CD4-positive, alpha-beta T cell treated with Interferon alpha-2 for 1 hour (primary cell): ENCODE measurements at regions not wholly inside any gene's neighbourhood (a gene's known extent, or its start where the extent isn't known, plus 50 kb on each side); places are given as distances from the start of the nearest gene placed in this dataset.

Source experiments
- DNase-seq, 2 donors: peaks; one replicate each; pipeline ENCODE4 v3.0.0-alpha.2; 2020 to 2022

DNA sequence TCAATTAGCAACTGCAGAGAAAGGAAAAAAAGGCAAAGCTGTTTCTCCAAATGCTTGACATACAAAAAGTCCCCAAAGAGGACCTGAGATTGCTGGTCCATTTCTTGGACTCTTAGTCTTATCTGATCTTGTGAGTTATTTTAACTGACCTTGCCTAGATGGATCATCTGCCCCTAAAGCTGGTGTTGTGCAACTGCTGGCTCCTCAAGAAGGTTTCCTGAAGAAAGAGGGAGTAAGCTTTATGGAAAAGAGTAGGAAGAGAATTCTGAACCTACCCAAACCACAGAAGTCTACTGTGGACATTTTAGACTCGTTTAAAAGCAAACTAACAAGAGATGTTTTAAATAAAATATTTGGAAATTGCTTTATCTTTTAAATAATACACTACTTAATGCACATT, 140.0 kb upstream of the HS3ST3A1 start:
- no peak for DNase-seq

GRCh38 chr17:13743906-13744305, 142.2 kb upstream of the HS3ST3A1 start:
- DNase-seq, result no peak

DNA sequence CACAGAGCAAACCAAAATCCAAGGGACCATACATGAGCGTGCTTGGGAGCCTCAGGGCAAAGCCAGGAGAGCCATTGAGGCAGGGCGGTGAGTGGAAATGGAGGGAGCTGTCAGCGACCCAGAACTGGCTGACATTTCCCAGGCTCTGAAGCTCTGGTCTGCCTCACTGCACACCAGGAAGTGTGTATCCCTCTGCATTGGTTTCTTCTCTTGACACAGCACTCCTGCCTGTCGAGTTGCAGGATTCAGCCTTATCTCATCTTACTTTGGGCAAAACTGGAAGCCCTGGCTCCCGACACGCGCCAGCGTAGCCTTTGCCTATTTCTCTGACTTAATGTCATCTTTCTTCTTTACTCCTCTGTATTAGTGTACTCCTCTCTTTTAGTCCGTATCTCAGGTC, 144.7 kb upstream of the HS3ST3A1 start:
- DNase-seq, result no peak

DNA sequence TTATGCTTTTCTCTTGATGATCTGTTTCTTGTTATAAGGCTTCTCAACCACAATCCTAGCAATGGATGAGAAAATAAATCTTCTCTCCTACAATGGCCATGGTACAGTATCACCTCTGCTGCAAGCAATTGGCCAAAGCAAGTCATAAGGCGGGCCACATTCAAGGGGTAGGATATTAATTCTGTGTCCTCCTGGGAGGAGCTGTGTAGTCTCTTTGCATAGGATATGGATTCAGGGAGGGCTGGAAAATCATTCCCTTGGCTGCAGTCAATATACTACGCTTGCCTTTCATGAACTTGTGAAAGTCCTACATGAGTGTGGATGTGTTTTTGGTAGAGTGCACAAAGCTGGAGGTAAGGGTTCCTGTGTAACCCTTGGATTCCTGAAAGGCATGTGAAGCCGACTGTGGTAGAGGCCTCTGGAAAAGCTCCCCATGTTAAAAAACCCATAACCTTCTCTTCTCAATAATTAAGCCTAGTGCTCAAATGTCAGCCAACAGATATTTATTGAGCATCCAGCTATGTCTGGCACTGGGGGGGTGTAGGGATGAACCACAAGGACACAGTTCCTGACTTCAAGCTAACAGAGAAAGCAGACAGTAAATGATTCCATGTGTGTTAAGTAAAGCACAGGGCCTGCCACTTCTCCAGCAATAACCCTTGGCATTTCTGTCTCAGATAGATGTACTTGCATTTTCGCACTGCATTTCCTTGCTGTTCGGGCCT, 147.6 kb upstream of the HS3ST3A1 start:
- no peak for DNase-seq

- no peak for DNase-seq
These were observed 148.1 kb upstream of the HS3ST3A1 start for GRCh38 chr17:13749891-13750235.

GRCh38 chr17:13750816-13751793, 149.4 kb upstream of the HS3ST3A1 start:
- no peak for DNase-seq

- no peak for DNase-seq
These were observed 151.4 kb upstream of the HS3ST3A1 start for GRCh38 chr17:13753154-13753553.

DNA sequence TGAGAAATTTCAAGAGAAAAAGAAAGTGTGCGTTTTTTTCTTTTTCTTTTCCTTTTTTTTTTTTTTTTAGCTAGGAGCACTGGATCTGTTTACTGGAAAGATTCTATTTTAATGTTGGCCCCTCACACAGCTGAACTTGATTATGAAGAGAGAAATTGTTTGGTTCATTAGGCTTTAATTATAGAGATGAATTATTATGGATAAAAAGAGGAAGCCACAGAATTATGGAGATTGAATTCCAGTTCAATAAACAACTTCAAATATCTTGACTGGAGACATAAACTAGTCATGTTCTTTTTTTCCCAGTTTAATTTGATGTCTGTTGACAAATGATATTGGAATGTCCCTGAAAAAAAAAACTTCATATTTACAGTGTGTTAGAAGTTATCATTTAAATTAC, 152.0 kb upstream of the HS3ST3A1 start:
- DNase-seq, result no peak

DNA sequence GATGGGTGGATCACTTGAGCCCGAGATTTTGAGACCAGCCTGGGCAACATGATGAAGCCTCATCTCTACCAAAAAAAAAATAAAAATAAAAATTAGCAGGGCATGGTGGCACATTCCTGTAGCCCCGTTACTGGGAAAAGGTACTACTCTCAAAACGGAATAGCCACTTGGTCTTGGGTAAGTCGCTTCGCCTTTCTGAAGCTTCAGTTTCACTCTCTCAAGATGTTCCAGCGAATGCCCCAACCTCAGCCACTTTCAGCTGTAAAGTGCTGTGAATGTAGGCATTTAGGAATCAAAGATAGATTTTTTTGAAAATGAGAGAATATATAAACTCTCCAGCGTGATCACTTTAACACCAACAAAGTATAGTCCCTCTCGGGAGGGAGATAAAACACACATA, 154.1 kb upstream of the HS3ST3A1 start:
- DNase-seq, result no peak

DNA sequence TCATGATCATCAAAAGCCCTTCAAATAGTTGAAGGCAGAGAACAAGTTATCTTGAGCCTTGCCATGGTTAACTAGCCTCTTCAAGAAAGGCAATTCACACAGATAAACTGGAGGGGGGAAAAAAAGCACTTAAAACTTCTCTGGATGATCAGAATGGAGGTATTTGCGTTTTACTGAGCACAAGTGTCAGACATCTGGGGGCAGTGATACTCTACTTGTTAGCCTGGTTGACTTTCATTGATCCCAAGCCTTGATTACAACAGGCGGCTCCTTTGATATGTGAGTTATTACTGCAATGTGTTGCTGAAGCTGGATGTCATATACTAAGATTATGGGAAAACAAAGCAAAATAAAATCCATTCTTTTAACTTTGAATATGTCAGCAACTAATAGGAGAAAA, 155.0 kb upstream of the HS3ST3A1 start:
- DNase-seq, result no peak

- DNase-seq, result no peak
These were observed 156.1 kb upstream of the HS3ST3A1 start for GRCh38 chr17:13757871-13758270.

DNA sequence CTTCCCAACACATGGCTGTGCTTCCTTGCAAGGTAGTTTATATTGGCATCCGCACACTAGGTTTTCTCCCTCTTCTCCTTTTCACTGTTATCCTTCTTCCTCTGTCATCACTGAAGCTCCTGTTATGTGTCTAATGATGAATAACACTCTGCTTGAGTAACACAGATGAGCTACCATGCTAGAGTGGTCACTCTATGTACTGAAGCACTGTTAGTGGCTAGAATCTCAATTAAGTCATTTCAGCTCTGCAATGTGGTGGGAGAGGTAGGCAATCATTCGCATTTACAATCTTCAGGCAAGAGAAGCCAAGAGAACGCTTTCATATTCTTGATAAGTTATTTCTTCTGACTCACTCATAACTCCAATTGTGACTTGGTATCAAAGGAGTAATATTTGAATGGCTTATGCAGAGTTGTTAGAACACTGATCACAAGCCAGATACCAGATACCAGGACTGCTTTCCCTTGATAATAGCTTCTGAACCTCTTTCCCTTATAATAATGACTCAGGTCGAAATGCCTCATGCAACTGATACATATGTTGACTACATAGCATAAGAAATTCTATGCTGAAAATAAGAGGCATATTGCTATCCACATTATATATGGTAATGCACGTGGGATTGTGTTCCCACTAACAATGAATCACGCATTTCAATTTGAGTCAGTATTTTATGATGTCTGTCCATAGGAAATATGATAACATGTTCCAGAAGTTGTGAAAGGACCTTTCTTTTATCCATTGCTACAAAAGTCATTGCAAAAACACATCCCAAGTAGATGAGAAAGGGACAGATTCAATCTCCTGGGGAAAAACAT, 158.0 kb upstream of the HS3ST3A1 start:
- DNase-seq, result no peak

DNA sequence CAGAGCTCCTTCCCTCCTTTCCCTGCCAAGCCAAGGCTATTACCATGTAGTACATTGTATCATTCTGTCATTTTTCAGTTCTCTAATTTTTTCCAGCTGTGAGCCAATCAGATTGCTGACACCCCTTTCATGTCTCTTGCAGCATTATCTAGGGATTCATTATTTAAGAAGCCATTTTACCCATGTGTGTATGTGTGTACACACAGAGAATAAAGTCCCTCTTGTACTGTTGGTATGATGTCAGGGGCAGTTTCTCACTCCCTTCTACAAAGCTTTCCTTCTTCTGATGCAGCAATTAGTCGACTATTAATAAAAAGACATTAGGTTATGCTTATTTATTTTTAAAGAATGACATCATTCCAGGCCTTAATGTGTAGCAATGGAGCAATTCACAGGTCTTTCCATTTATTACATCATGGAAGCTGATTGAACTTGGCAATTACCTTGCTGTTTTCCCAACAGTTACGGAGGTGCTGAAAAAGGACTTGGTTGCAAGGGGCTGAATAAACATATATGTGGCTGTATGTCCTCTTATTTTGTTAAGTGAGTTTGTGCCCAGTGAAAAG, 159.4 kb upstream of the HS3ST3A1 start:
- DNase-seq, result no peak

- DNase-seq, result no peak
These were observed 164.0 kb upstream of the HS3ST3A1 start for GRCh38 chr17:13765701-13766100.

- no peak for DNase-seq
These were observed 169.0 kb upstream of the HS3ST3A1 start for GRCh38 chr17:13770702-13771101.

GRCh38 chr17:13775450-13775849, 173.7 kb upstream of the HS3ST3A1 start:
- DNase-seq, result no peak

DNA sequence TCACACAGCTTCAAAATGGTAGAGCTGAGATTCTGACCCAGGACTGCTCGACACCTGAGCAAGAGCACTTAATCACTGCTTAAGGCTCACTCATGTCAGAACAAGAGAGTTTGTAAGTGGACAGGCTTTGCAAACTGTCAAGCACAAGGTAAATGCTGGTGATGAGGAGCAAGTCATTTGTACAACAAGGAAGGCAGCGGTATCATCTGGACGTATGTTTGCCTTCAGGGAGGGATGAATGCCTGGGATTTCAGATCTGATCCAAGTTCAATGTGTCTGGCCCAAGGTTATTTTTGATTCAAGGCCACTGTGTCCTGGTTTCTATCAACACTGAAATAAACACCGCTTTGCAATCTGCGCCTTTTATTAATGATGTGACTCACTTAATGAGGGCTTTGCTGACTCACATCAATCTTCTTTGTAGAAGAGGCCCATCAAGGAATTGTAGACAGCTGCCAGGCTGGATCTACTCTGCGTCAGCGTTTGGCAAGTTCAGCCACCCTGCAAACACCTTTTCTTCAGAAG, 174.4 kb upstream of the HS3ST3A1 start:
- no peak for DNase-seq

- DNase-seq, result no peak
These were observed 175.3 kb upstream of the HS3ST3A1 start for GRCh38 chr17:13777003-13777402.

DNA sequence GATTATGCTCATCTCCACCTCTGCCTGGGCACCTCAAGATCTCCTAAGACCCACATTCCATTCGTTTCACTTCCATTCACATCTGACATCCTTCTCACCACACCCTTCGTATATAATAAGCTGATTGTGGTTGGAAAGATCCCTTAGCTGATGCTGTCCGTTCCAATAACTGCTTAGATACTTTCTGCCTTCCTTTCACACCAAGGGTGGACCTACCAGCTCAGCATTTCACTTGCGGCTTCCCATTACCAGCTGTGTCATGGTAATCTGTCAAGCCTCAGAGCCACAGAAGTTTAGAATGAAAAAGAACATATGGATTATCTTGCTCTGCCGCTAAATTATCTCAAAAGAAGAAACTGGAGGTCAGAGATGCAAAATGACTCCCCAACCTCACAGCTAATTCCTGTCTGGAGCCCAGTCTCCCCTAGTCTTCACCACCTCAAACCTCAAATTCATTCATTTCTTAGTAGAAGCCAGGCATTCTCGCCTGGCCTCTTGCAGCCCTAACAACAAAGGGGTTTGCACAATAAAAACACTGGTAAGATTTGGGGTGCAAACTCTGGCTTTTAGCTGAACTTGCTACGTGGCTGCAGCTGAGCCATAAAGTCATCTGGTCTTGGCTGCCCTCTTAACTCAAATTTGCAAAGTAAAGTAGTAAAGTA, 182.8 kb upstream of the HS3ST3A1 start:
- DNase-seq, result no peak

GRCh38 chr17:13785981-13786598, 184.4 kb upstream of the HS3ST3A1 start:
- no peak for DNase-seq

GRCh38 chr17:13787636-13788035, 185.9 kb upstream of the HS3ST3A1 start:
- no peak for DNase-seq

DNA sequence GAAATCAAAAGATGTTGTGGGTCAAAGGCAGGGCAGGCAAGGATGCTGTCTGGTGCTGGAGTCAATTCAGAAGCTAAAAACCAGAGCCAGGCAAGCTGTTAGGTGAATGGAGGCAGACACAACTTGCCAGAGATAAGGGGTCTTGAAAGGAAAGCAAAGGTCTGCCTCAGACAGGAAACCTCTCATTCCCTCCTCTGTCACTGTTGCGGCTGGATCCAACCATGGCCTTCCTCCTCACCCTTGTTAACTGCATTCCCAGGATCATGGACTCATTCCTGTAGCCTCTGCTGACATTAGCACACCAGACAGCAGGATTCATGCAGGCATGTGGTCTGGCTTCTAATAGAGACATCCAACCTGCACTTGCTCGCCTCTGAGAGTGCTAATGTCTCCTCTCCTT, 186.7 kb upstream of the HS3ST3A1 start:
- no peak for DNase-seq
